T1000 (cell line): ENCODE measurements at regions not wholly inside any gene's neighbourhood (a gene's known extent, or its start where the extent isn't known, plus 50 kb on each side); places are given as distances from the start of the nearest gene placed in this dataset.
"Not testable (repeated sequence)": the region's sequence is repeated elsewhere in the genome, so short reads cannot be mapped to it uniquely, and the experiment has no call there.

Experiments used
- DNase-seq: peaks from one replicate; lab custom pipeline; 2025; ENCODE audit warnings: mixed read lengths; lab: John Stamatoyannopoulos, UW

DNA sequence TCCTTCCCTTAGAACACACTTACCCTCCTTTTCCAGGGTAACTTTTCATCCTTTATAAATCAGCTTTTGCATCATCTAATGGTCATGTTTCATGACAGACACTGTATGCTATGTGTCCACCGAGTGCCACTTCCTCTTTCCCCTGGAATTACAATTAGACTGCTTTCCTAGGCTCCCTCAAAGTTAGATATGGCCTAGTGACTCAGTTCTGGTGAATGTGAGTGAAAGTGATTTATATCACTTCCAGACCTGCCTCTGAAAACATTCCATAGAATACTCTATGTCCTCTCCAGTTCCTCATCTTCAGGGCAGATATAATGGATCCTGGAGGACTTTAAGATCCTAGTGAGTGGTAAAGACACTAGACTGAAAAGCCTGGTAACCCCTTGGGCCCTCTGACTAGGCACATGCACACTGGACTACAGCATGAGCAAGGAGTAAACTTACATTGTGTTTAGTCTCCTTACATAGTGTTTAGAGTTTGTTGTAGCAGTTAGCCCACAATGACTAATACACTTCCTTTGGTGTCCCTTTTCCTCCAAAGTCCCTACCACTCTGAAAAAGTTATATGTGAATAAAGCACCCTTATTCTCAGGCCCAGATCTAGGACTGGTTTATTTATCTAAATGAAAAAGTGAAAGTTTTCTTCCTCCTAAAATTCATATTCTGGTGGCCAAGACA is 59.3 kb downstream of the GPR88 start:
- peak; percentile 44 for DNase-seq

DNA sequence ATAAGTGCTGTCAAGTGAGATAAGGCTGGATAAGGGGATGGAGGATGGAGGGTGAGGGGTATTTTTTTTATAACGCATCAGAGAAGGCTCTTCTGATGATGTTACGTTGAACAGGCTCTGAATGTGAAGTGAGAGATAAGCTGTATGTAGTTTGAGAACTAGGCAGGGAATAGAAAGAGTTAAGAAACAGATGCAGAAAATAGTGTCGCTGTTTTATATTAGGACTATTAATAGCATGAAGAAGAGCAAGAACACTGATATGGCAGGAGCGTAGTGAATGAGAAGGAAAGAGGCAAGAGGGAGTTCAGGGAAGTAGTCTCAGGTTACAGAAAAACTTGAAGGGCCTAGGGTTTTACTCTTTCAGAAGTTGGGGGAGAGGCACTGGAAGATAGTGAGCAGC is 59.8 kb downstream of the GPR88 start:
- DNase-seq = no peak

DNA sequence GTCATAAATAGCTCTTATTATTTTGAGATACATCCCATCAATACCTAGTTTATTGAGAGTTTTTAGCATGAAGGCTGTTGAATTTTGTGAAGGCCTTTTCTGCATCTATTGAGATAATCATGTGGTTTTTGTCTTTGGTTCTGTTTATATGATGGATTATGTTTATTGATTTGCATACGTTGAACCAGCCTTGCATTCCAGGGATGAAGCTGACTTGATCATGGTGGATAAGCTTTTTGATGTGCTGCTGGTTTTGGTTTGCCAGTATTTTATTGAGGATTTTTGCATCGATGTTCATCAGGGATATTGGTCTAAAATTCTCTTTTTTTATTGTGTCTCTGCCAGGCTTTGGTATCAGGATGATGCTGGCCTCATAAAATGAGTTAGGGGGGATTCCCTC is 62.4 kb downstream of the GPR88 start:
- not testable (repeated sequence) for DNase-seq

DNA sequence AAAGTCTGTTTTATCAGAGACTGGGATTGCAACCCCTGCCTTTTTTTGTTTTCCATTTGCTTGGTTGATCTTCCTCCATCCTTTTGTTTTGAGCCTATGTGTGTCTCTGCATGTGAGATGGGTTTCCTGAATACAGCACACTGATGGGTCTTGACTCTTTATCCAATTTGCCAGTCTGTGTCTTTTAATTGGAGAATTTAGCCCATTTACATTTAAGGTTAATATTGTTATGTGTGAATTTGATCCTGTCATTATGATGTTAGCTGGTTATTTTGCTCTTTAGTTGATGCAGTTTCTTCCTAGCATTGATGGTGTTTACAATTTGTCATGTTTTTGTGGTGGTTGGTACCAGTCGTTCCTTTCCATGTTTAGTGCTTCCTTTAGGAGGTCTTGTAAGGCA is 64.1 kb downstream of the GPR88 start:
- not testable (repeated sequence) for DNase-seq

DNA sequence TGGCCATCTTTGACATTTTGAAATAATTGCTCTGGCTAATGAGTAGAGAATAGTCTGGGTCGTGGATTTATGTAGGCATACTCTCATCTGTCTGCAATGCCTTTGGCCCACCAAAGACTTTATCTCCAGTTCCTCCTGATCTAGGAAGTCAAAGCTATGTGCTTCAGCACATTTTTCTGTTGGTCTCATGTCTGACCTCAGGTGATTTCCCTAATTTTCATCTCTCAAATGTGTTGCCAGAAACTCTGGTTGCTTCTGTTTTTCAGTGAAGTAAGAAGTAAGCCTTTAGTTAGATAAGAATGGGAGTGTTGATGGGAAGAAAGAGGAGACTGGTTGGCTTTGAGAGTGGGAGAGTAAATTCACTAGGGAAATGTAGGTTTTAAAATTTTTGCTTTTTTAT is 66.4 kb downstream of the GPR88 start:
- no peak for DNase-seq

DNA sequence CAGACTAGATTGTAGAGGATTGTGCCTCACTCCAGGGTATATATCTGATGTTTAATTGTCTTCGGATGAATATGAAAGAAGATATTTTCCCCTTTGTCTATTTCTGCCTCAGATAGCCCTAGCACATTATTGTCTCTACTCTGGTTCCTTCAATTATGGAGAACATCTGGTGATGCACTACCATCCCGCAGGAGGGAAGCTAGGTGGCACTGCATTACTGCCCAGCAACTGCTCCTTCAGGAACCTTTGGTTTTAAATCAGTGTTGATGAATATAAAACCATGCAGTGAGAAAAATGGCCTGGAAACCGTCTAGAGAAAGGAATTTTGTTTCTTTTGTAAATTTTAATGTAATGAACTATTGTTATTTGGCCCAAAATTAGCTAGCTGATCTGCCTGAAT is 68.5 kb downstream of the GPR88 start:
- no peak for DNase-seq

- no peak for DNase-seq
These were observed 69.8 kb downstream of the GPR88 start for GRCh38 chr1:100607628-100608240.

GRCh38 chr1:100609849-100610248 is 71.9 kb downstream of the GPR88 start:
- DNase-seq = no peak

GRCh38 chr1:100611086-100611485 is 73.1 kb downstream of the GPR88 start:
- DNase-seq = no peak

- no peak for DNase-seq
These were observed 74.6 kb downstream of the GPR88 start for GRCh38 chr1:100612540-100612939.

DNA sequence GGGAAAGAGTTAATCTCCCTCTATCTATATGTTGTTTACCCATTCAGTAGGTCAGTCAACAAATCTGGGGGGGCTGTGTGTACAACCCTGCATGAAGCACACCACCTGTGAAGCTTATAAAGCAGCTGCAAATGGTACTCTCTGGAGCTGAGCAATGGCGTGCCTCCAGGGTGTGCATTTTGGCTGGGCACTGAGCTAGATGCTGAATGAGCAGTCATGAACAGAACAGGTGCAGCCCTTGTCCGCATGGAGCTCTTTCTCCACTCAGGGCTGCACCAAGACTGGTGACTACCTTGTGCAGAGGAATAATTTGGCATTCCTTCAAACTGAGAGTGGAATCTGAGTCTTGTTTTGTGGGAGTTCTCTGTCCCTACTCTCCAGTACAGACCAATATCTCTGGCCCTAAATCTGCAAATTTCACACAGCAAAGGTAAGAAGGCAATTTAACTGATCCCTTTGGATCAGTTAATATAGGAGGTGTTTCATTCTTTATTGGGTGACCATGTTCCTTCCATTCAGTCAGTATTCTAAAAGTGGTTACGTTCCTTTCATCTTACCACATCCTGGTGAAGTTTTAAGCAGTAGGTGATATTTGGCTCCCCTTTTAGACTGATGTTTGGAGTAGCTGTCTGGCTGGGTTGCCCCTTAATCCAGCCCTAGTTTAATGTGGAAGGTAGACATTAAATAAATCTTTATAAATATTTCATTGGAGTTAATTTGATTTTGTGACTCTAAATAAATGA is 76.0 kb downstream of the GPR88 start:
- no peak for DNase-seq

DNA sequence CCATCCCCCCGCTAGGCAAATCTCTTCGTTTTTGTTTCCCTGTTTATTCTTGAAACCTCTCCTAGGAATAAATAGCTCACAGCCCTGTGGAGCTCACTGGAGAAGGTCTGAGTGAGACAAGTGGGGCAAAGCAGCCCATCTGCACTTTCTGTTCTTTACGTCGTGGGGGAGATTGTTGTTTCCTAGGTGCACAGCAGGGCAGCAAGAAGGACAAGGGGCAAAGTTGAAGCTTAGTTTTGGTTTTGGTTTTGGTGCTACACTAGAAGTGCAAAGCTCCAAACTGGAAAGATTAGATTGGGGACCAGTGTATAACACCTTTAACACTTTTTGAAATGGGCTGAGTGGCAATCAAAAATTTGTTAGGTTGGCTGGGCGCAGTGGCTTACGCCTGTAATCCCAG is 76.6 kb downstream of the GPR88 start:
- no peak for DNase-seq

DNA sequence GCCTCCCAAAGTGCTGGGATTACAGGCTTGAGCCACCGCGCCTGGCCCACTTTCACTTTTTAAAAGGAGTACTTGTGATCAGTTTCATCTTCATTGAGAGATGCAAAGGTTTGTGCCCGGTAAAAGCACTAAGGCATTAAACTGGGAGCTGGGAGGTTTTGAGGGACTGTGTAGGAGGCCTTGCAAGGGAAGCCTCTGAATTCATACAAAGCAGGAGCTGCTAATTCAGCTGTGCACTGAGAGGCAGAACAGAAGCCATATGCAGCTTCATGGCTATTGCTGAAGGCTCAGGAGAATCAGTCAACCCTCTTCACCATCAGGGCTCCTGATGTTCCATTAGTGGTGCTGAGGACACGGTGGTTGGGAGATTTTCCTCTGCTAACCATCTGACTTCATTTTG is 77.7 kb downstream of the GPR88 start:
- DNase-seq = no peak

DNA sequence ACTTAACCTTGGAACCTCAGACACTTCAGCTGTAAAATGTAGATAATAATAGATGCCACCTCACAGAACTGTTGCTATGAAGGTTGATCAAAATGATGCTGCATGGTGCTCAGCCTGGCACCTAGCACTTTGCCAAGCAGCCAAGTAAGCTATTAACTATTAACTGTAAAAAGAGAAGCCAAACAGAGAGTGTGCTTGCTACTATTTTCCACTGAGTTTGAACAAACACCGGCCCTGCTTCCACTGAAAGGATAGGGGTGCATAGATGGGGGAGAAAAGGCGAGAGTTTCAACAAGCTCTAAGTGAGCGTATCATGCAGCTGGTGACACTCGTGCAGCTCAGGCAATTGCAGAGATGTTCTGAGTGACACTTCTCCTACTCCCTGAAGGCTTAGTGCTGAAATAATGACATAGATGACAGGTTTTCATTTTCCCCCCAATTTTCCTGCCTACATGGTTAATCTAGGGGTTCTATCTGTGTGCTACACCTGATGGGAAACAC is 78.2 kb downstream of the GPR88 start:
- no peak for DNase-seq

DNA sequence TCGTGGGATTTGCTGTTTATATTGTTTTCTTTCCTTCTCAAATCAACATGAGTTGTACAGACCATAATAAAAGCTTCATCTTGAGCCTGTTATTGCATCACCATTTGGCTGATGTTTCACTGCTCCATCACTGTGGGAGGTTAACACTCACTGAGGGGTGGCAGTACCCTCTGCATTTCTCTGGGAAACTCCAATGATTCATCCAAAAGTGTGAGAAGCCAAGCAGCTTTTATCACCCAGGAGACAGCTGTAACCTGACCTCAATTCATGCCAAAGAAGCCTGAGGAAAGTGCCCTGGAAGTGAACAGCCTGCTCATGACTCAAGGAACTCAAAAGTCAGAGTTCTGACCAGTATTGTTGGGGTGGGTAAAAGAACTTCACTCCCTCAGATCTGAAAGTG is 84.1 kb downstream of the GPR88 start:
- DNase-seq = peak; percentile 81

DNA sequence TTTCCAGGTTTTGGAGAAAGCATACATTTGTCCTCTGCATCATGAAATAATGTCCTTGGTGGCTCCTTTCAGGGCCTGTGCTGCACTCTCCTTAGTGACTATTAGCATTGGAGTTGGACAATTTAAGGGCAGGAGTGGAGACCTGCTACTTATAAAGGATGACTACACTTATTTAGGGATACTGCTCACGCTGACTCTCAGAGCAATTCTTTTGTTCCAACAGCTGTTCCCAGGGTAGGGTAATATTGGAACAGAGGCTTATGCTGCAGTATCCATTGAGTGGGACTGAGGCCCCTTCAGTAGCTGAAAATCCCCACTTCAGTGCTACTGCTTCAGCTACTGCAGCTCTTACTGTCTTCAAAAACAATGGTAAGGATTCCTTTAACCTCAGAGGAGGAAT is 84.6 kb downstream of the GPR88 start:
- DNase-seq = no peak

- DNase-seq = no peak
These were observed 85.2 kb downstream of the GPR88 start for GRCh38 chr1:100622966-100623762.

DNA sequence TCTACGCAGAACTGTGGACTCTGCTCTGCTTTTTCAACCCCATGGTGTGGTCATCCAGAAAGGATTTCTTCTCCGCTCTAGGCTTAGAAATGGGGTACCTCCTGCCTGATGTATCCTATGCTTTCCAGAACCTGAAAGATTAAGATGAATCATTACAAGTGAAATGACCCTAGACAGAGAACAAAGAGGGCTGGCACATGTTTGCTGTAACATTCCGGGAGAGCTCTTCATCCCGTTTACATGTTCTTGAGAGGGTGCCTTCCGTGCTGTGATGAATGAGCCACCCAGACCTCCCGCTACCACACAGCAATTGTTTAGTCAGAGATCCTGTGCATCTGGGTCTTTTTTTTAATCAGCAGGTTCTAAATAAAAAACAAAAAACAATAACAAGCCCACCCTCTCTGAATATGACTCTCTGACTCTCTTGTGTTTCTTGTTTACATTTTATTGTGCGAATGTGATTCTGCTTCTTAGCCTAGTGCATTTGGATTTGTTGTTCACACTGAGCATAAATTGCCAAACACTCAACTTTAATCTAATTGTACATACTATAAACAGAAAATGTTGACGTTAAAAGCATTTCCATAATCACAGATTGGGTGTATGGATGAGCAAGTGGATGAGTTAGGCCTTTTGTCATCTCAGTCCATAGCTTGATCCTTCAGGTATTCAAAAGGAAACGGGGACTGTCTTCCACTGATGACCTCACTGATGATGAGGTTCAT is 87.1 kb downstream of the GPR88 start:
- DNase-seq = no peak

DNA sequence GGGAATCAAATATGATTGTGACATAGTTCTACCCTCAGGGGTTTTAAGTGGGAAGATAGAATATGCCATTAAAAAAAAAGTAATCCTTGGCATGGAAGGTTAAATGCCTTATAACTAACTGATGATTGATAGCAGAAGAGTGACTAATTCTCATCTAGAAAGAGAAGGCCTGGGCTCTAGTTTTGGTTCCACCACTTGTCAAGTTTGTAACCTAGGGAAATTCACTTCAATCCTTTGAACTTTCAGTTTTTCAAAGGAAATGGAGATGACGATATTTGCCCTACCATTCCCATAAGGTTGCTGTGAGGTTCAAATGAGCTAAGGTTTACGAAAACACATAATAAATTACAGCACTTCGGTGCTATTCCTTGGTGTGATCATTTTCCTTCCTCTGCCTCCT is 88.5 kb downstream of the GPR88 start:
- no peak for DNase-seq

DNA sequence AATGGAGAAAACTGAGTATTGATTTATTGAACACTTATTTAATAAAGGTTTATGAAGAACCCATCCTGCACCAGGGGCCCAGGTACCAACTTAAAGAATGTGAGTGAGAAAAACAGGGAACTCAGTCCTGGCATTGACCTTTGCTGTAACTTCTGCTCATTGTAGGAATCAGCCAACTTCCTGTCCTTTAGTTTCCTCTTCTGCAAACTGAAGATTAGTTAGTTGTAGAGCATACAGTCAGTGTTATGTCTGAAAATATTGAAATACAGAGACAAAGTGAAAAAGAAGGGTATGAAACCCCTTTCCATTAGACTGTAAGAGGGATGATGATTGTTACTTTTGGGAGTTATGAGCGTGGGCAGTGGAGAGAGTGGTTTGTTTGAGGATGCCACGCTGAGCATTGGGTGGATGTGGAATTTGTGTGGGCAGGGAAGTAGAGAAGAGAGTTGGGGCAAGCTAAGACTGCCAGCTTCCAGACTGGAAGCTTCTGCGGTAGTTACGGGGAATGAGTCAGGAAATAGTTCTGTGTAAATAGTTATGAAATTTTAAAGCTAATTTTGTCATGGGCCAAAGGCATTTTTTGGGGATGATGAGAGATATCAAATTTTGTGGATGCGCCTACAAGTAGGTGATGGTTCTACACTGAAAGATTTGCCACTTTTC is 89.2 kb downstream of the GPR88 start:
- no peak for DNase-seq

DNA sequence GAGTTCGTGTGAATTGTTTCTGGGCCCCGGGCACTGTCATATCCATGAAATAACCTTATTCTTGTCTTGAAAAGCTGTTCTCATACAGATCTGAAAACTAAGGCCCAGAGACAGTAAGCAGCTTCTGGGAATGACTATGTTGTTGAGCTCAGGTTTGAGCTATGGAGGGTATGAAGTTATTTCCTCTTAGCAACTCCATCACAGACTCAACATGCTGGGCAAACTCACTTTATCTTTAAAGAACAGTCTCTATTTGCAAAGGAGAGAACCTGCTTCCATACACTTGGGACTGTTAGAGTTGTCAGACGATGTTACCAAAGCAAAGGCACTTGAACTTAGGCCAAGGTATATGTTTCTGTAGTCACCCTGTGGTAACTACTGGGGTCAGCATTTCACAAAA is 90.0 kb downstream of the GPR88 start:
- DNase-seq = no peak
